Pancreas (tissue), 10 donors: ENCODE measurements at regions not wholly inside any gene's neighbourhood (a gene's known extent, or its start where the extent isn't known, plus 50 kb on each side); places are given as distances from the start of the nearest gene placed in this dataset.

Experiments used
- ATAC-seq, 4 donors: fragments of 200-7000 bp; cut with Tn5 transposase; one replicate each; pipeline versions ENCODE4 v1.8.0 to v1.9.1; 2020; ENCODE audit warnings: mild to moderate bottlenecking in 4 of 4, moderate library complexity in 4 of 4
- DNase-seq, 6 donors: peaks; one replicate each; pipeline ENCODE4 v3.0.0-alpha.2; 2020
- FAIRE-seq: peaks from 2 replicates; lab custom pipeline; 2012; peaks lifted over from hg19 to GRCh38; lab: Jason Lieb, UNC
- H3K27ac ChIP-seq, 4 donors: fragments of 200-600 bp; sonication (generic); 1 replicate in 3 of 4; 2 replicates in 1 of 4; pipeline versions ENCODE4 v1.5.0 to v1.8.0; 2020
- H3K27me3 ChIP-seq, 4 donors: fragments of 200-600 bp; one replicate each; pipeline ENCODE4 v1.8.0; 2021
- H3K36me3 ChIP-seq, 3 donors: fragments of 200-600 bp; sonication (generic) in 1 of 3; one replicate each; pipeline versions ENCODE4 v1.5.0 to v1.8.0; 2020 to 2021
- H3K4me1 ChIP-seq, 3 donors: fragments of 200-600 bp; one replicate each; pipeline ENCODE4 v1.8.0; 2021
- H3K4me3 ChIP-seq, 4 donors: fragments of 200-600 bp; sonication (generic) in 2 of 4; one replicate each; pipeline versions ENCODE4 v1.5.0 to v1.8.0; 2020 to 2021
- H3K9me3 ChIP-seq, 4 donors: fragments of 200-600 bp; one replicate each; pipeline ENCODE4 v1.8.0; 2021
- CTCF ChIP-seq, 4 donors: fragments of 200-600 bp; sonication (generic) in 3 of 4; IDR thresholded peaks; one replicate each; pipeline versions ENCODE4 v1.5.0 to v1.8.0; 2021; ENCODE audit warnings: antibody characterized with exemption in 4 of 4
- WGBS, 2 donors: extraction: QIAGEN DNeasy Blood & Tissue Kit; methylation state at CpG; one replicate each; pipeline ENCODE4 v1.1.7; 2013; 5-methylcytosine and 5-hydroxymethylcytosine counted together
- intact Hi-C, 3 donors: fragments of 100-400 bp; cut with DNase I; formaldehyde crosslinking; loops; one replicate each; pipeline versions ENCODE4 v1.11.1 to v1.14.2; 2022
- donor health status: healthy with polysubstance abuse.
- donor health status: DM: no; HTN: no; CAD: no; lungs with moderate emphysema.
- donor health status: DM: no; HTN: no; CAD: no.
- donor health status: control.
- donor health status: control.
- donor health status: Bipolar disorder and iron deficiency.
- donor health status: DM: yes; HTN: yes; CAD: no.
- donor health status: DM: no; HTN: no; CAD: no.
- donor health status: DM: no; HTN: no; CAD: no.
- donor health status: DM: yes; HTN: yes; CAD: no.

- FAIRE-seq (no peak), ATAC-seq (no peak)
- no peak overlapping the region for H3K27ac ChIP-seq
Measured at GRCh38 chr12:18813753-18814152, 75.8 kb downstream of the CAPZA3 start.

GRCh38 chr12:18818579-18819268 is 80.8 kb downstream of the CAPZA3 start:
- intact Hi-C loops: no loop called here
- FAIRE-seq: no peak
- H3K9me3 ChIP-seq: no peaks in the 10 kb centered on the region
- H3K4me3 ChIP-seq: no peak overlapping the region
- 62 to 64% methylated on average over 6 of the region's 6 CpGs for WGBS, 2 donors
- no peak for TF ChIP-seq CTCF (IDR thresholded peaks at IDR 0.05)
- no peaks in the 10 kb centered on the region for H3K4me1 ChIP-seq
- ATAC-seq: no peak
- no peaks in the 10 kb centered on the region for H3K36me3 ChIP-seq
- no peaks in the 10 kb centered on the region for H3K27me3 ChIP-seq
- no peak for DNase-seq
- H3K27ac ChIP-seq: no peak overlapping the region

More at GRCh38 chr12:18813753-18814152, 75.8 kb downstream of the CAPZA3 start:
- WGBS, 2 donors: 76 to 84% methylated on average over 2 of the region's 2 CpGs
- Histone ChIP-seq H3K36me3 (no peaks in the 10 kb centered on the region), H3K9me3 (no peaks in the 10 kb centered on the region), H3K4me3 (no peak overlapping the region), H3K27me3 (no peaks in the 10 kb centered on the region), H3K4me1 (no peaks in the 10 kb centered on the region)
- DNase-seq: no peak
- intact Hi-C loops: no loop called here
- TF ChIP-seq CTCF (IDR thresholded peaks at IDR 0.05): no peak

GRCh38 chr12:18819484-18819883 is 81.6 kb downstream of the CAPZA3 start:
- no peak for TF ChIP-seq CTCF (IDR thresholded peaks at IDR 0.05)
- Histone ChIP-seq H3K4me3 (no peak overlapping the region), H3K36me3 (no peaks in the 10 kb centered on the region), H3K27me3 (no peaks in the 10 kb centered on the region), H3K9me3 (no peaks in the 10 kb centered on the region), H3K27ac (no peak overlapping the region), H3K4me1 (no peaks in the 10 kb centered on the region)
- FAIRE-seq (no peak), DNase-seq (no peak), ATAC-seq (no peak)
- WGBS, 2 donors: 62 to 63% methylated on average over 7 of the region's 7 CpGs
- intact Hi-C loops: no loop called here

GRCh38 chr12:18823461-18823860 is 85.5 kb downstream of the CAPZA3 start:
- no peaks in the 10 kb centered on the region for H3K36me3 ChIP-seq
- no peak for FAIRE-seq

More at GRCh38 chr12:18823461-18823860, 85.5 kb downstream of the CAPZA3 start:
- DNase-seq (no peak), ATAC-seq (no peak)
- Histone ChIP-seq H3K4me3 (no peak overlapping the region), H3K27ac (no peak overlapping the region), H3K27me3 (no peaks in the 10 kb centered on the region), H3K9me3 (no peaks in the 10 kb centered on the region), H3K4me1 (no peaks in the 10 kb centered on the region)
- no peak for TF ChIP-seq CTCF (IDR thresholded peaks at IDR 0.05)
- intact Hi-C loops: no loop called here
- 93 to 97% methylated on average over 1 of the region's 1 CpG for WGBS, 2 donors
